NCI-H187 (cell line): ENCODE measurements at regions not wholly inside any gene's neighbourhood (a gene's known extent, or its start where the extent isn't known, plus 50 kb on each side); places are given as distances from the start of the nearest gene placed in this dataset.
"Not testable (repeated sequence)": the region's sequence is repeated elsewhere in the genome, so short reads cannot be mapped to it uniquely, and the experiment has no call there.

Experiments used
- DNase-seq, 2 experiments: peaks; one replicate each; lab custom pipeline; 2025; lab: John Stamatoyannopoulos, UW

- DNase-seq, result no peak
These were observed 226.3 kb downstream of the PHLDA1 start for GRCh38 chr12:75805320-75805719.

DNA sequence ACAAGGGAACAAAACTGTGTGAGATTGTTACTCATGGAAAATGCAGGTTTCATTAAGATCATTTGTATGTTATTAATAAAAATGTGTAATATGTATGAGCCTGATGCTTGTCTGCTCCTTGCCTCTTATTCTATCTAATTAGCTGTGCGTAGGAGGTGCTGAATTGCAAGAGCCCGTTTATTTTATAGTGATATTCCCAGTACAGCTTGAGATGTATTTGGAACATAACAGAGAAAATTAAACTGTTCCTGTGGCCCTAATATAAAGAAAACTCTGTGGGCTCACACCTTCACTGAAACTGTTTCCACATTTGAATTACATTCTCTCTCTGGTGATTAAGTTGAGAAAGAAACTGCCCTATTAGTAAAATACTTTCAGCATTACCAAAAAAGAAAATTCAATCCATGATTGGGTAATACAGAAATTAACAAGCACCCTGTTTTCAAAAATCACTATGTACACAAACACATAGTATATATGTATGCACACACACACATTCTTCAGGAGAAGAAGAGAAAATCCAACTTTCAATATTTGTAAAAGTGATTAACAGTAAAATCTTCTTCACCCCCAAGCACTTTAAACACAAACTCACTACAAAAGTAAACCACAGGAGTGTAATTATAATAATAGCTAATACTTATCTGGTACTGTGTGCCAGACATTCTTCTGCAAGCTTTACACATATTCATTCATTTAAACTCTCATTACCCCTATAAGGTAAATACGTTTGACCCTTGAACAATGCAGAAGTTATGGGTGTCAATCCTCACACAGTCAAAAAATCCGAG, 233.2 kb downstream of the PHLDA1 start:
- DNase-seq, result no peak

DNA sequence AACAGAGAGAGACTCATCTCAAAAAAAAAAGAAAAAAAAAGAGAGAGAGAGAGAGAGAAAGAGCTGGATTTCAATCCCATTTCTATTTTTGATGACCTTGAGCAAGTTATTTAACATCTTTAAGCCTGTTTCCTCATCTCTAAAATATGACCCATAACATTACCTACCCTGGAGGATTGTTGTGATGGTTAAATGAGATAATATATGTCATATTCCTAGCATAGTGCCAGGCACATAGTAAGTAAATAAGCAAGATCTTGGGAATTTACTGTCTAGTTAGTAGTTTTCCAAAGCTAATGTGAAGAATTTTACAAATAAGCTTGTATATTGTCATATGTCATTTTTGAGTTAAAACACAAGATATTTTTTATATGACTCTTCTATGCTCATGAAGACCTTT, 236.5 kb downstream of the PHLDA1 start:
- no peak for DNase-seq

- DNase-seq, result no peak
These were observed 238.9 kb downstream of the PHLDA1 start for GRCh38 chr12:75792687-75793086.

- DNase-seq, result no peak
These were observed 241.4 kb downstream of the PHLDA1 start for GRCh38 chr12:75790219-75790618.

DNA sequence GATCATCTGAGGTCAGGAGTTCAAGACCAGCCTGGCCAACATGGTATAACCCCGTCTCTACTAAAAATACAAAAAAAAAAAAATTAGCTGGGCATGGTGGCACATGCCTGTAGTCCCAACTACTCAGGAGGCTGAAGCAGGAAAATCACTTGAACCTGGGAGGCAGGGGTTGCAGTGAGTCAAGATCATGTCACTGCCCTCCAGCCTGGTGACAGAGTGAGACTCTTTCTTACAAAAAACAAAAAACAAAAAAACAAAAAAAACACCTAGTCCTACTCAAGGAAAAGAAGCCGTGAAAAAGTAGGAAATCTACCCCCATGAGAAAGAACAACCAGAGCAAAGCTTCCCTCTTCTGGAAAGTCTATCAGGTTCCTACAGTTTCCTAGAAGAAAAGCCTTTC, 244.4 kb downstream of the PHLDA1 start:
- not testable (repeated sequence) for DNase-seq

GRCh38 chr12:75786070-75786469, 245.5 kb downstream of the PHLDA1 start:
- DNase-seq, result no peak

DNA sequence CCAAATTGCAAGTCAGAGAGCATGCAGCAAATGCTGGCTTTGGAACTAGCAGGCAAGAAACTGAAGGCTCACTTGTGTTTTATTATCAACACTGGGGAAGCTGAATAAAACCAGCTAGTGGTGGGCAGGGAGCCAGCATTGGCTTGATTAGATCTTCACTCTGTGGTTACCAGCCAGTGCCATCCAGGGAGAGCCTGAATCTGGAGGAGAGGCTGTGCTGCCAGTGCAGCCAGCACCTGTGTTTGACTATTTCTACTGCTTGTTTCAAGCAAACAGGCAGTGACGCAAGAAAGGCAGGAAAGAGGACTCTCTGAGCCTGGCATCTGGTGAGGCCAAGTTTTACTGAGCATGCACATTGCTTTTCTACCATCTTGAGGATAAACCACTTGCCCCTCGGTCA, 247.0 kb downstream of the PHLDA1 start:
- DNase-seq, result peak; percentile 39 to 45

DNA sequence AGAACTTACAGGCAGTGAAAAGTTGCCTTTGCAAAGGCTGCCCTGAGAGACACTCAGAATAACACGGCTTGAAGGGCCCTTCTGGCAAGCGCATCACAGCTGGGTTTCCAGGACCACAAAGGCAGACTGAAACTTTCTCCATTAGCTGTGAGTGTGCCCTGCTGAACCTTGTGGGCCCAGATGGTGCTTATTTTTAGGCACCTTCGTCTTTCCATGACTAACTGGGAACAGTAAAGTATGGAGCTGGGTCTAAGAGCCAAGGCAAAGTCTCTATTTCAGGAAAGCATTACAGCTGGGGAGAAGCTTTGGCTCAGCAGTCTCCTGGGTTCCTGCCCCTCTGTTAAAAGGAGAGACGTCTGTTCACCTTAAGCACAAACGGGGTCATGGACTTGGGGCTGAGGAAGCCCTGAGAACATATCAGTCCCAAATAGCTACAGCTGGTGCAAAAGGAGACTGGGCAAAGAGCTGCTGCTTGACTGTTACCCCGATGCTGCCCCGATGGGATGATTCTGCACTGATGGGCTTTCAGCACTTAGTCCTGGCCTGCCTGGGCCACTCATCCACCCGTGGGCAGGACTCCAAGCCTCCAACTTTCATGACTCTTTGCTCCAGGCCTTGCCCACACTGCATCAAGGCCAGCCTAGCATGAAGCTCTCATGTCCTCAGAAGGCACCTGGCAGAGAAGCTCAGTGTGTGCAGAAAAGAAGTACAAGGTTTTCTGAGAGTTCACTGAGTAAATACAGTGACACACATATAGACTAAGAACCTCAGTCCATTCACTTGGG, 248.3 kb downstream of the PHLDA1 start:
- peak in 1 of 2 experiments; percentile 19 for DNase-seq

- no peak for DNase-seq
These were observed 249.5 kb downstream of the PHLDA1 start for GRCh38 chr12:75782069-75782581.

DNA sequence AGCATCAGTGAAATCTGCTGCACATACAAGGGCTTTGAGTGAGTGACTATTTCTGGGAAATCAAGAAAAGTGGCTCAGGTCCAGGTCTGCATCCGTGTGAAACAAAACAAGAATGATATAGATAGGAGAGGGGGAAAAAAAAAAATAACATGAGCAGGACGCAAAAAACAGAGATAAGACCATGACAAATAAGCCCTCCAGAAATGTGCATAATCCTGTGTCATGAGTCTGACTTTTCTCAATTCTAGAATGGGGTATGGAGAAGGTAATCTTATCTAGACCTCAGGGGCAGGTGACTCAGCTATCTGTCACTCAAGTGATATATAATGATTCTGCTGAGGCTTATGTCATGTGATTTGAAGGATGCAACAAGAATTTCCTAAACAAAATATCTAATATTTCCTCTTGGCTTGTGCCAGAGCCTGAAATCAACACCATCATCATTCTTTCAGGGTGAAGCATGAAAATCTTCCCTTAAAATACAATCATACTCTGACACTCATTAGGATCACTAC, 250.0 kb downstream of the PHLDA1 start:
- no peak for DNase-seq

DNA sequence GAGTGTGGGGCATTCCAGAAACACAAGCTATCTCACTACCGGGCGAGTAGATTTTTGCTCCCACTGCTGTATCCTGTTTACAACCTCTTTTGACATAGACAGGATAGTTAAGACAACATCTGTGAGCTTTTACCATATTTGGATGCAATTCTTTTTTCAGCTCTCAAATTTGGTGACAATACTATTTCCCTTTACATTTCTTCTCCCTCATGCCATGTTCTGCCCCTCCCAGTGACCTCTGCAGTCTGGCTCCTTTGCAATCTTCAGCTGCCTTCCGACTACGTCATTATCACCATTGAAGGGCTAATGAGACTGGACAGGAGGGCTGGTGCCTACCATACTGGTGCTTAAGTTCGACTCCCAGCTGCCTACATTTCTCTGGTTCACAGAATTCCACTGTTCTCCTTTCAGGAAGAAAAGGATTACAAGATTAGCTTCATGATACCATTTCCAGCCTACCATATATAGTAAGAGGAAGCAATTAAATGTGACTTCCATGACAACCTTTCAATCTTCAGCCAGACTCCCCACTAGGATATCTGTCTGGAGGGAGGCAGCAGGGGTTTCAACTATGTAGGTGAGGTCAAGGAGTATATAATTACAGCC, 251.6 kb downstream of the PHLDA1 start:
- no peak for DNase-seq

GRCh38 chr12:75774261-75775052, 257.1 kb downstream of the PHLDA1 start:
- DNase-seq, result no peak

GRCh38 chr12:75773377-75773776, 258.2 kb downstream of the PHLDA1 start:
- DNase-seq, result no peak

DNA sequence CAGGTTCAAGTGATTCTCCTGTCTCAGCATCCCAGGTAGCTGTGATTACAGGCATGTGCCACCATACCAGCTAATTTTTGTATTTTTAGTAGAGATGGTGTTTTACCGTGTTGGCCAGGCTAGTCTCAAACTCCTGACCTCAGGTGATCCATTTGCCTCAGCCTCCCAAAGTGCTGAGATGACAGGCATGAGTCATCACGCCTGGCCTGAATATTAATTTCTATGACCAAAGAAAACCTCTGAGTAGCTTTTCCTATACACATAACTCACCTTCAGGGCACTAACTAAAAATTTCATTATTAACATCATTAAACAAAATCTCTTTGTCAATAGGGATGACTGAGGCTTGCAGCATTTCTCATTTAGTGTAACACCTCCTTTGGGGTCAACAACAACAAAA, 259.6 kb upstream of the KRR1 start:
- DNase-seq, result no peak

DNA sequence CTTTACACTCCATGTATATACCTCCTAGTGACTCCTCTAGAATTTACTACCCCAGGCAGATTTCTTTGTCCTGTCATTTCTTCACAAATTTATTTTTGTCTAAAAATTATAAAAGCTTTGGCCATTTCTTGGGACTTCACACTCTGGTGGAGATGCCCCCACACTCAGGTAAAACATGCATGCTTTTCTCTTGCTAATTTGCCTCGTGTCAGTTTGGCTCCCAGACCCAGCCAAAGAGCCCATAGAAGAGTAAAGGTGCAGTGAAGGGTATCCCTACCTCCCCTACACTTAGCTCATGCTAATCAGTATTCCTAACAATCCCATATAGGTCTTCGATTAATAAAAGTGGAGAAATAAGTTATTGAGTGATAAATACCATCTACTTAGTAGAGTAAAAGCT, 256.5 kb upstream of the KRR1 start:
- DNase-seq, result no peak

DNA sequence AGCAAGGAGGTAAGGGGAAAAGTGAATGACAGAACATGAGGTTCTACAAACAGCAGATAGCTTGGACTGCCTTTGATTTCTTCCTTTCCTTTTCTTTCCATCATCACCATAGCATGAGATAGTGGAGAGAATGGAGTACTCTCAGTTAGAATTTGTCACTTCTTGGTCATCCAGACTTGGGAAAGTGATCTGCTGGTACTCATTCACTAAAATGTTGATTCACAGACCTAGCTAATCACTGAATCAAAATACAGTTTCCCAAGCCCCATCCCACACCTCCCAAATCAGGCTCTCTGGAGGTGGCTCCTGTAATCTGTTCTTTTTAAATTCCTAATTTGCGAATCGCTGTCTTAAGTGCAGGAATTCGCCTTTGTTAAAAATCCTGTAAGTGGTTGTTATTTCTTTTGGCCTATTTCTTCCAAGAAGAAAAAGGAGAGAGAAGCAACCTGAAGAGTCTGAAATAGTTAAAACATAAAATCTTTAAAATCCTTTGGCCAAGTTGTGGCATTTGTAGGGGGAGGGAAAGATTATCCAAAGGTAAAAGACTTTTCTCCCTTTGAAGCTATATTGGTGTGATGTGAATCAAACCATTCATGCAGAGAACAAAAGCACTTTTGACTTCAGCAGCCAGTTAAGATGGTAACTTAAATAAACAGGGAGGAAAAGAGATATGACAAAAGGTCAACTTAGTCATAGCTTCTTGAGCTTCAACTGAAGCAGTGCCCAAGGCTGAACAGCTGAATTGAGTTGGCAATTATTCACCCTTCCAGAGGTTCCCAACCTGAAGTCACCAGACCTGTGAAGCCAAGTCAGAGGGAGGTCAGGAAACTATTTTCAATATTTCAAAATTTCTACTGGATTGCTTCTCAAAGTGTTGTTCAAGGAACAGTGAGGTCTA, 255.1 kb upstream of the KRR1 start:
- no peak for DNase-seq

- DNase-seq, result no peak
These were observed 254.0 kb upstream of the KRR1 start for GRCh38 chr12:75765170-75766059.

DNA sequence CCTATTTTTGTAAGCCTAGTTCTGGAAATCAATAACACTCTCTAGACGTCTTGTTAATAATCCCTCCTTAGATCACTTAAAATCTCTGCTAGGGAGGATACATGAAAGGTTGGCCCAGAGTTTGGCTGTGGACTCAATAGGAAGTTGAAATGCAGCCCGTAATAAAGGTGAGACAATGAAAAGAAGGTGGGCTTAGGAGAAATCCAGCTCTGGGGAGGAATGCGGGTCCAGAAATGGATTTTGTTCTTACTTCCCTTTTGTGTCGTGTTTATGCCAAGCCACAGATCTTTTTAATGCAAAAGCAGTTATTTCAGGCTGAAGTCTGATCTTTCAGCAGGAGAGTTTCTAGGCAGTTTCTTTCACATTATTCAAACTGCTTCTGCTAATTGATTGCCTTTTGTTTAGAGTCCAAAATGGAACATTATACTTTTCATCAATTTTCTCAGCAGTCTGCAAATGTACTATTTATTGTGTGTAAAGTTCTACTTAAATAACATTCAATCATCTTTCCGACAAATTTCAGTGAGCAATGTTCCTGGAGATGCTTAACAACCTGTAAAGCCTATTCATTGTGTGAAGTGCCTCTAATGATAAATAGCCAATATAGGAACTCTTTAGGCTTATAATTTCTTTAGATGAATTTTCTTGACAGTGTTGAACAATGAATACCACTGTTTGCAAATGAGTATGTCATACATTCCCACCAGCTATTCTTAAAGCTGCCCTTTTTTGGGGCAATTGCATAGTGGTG, 252.9 kb upstream of the KRR1 start:
- DNase-seq, result no peak
